NCI-H1105 (cell line): ENCODE measurements at regions not wholly inside any gene's neighbourhood (a gene's known extent, or its start where the extent isn't known, plus 50 kb on each side); places are given as distances from the start of the nearest gene placed in this dataset.

Experiments
- DNase-seq: peaks from one replicate; lab custom pipeline; 2025; lab: John Stamatoyannopoulos, UW

DNA sequence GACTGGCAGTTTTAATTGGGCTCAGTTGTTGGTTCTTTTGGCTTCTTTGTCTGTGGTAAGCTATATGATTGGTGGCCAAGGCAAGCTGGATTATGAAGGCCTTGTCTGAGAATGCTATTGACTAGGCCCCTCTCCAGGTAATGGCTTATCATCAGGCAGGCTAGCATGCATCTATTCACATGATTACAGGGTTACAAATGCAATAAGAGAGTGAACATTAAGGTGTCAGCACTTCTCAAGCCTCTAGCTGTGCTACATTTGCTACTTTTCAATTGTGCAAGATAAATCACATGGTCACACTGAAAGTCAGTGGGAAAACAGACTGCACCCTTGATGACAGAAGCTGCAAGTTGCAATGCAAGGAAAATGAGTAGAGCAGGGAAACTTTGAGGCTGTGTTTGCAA is 550.9 kb upstream of the TMPRSS15 start:
- DNase-seq = no peak

DNA sequence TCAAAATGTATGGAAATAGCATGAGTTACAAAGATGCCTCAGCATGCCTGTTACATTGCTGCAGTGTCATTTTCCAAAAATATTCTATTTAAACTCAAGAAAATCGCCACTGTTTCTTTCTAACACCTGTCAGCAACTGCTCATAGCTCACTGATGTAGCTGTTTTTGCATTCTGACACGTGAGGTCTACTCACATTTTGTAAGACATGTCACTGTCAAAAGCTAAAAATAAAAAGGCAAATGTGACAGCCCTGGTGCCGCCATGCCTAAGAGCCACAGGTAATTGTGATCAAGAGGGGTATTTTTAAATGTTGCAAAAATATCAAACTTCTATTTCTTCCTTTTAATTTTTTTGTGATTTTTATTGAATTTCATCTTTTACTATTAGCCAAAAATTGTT is 556.2 kb upstream of the TMPRSS15 start:
- DNase-seq = no peak

DNA sequence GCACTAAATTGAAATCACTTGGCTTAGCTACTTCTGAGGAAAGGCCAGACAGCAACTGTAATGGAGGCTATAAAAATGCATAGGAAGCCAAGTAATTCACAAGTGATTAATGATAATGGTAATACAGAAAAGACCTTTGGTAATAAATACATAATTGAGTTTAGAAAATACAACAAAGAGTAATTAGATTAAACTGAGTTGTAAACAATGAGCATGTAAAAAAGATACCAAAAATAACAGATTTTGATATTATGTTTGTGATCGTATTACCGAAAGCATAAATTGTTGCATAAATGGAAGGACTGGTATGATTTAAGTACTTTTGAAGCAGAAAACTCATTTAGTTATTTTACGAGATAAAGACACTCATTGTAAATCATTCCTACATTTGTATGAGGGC is 556.7 kb upstream of the TMPRSS15 start:
- DNase-seq = no peak

DNA sequence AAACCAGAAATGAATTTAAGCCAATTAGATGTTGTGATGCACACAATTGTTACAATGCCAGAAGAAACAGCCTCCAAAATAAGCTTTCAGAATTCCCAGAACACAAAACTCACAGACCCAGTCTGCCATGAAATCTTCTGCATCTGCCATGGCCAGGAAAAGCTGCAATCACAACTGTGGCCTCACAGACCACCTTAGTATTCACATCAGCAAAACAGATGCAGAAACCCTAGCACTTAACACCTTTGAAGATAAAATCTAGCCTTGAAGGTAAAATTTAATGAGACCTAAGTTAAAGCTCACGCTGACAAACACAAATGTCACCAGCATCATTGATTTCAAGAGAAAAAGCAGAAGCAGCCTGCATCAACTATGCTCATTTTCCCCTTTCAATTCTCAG is 566.8 kb upstream of the TMPRSS15 start:
- DNase-seq = no peak

DNA sequence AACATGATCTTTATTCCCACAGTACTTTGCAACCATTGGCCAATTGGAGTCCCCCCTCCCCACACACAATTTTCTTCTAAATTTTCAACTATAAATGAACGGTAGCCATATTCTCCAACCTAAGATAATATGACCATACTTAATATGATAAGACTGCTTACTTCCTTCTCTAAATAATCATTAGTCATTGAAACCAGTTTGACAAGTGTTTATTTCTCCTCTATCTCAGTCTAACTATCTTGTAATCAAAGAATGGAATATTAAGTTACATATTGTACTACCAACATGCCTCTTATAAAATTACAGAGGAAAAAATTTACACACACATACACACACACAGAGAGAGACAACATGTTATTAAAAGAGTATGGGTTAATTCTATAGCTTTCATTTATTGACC is 567.4 kb upstream of the TMPRSS15 start:
- DNase-seq = no peak

DNA sequence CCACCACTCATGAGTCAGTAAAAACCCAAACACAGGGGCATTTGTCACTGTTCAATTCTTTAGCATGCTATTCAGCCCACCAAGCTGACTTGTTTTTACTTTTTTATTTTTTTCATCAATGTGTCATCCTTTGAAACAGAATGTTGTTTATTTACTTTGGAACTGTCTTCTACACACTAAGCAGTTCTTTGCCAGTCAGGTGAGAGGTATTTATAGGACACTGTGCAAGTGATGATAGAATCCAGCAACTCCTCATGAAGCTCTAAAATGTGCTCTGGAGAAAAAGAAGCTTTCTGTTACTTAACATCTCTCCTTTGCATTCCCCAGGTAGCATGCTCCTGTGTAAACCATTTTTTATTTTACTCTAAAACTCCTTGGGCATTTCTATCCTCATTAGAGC is 582.0 kb upstream of the TMPRSS15 start:
- no peak for DNase-seq

DNA sequence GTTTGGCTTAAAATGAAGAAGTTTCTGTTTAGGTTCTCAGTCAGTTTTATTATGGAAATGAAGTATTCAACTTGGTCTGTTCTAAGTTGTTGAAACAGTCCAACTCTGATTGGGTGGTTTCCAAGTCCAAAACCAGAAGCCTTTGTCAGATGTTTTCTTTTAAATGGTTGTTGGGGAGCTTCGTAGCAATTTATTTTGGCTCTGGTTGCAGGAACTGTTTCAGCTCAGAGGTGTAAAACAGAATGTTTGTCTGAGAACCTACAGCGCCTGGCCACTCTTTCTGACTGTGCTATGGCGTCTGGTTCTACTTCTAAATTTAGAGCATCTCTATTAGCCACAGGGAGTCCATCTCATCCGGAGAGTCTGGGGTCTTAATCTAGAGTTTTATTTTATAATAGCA is 582.6 kb upstream of the TMPRSS15 start:
- no peak for DNase-seq

DNA sequence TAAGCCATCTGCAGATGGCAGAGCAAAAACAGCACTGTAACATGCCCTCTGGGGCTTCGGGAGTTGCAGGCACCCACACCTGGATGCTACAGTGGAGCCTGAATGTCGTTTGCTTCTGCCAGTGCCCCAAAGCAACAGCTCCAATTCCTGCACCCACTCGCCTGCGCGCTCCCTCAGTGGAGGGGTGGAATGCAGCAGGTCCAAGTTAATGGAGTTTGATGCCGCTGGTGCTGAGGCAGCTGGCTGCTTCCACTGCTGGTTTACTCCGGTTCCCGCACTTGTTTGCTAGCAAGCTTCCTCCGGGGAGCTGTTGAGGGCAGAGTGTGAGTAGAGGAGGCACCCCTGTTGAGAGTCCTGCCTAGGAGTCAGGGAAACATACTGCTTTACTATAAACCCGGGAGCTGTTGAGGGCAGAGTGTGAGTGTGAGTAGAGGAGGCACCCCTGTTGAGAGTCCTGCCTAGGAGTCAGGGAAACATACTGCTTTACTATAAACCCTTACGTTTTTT is 584.0 kb upstream of the TMPRSS15 start:
- DNase-seq = no peak

DNA sequence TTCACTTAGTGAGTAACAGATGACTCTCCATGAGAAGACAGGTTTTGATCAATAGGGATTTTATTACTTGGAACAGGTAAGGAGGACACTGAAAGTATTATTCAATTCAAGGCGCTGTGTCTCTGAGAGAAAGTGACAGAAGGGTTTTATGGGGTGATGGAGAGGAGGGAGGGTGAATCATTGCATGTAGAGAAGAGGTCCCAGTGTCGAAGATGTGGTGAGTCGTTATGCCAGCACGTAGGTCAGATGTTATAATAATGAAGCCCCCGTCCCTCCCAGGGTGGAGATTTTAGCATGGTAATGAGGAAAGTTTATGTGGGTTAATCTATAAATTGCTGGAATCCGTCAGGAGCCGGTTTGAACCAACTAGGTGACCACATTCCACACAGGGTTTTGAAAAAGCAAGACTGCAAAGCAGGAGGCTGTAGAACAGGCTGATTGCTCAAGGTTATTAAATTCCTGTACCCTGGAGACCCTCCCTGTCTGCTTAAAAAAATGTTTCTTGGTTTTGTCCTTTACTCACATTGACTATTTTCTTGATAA is 586.4 kb upstream of the TMPRSS15 start:
- no peak for DNase-seq

DNA sequence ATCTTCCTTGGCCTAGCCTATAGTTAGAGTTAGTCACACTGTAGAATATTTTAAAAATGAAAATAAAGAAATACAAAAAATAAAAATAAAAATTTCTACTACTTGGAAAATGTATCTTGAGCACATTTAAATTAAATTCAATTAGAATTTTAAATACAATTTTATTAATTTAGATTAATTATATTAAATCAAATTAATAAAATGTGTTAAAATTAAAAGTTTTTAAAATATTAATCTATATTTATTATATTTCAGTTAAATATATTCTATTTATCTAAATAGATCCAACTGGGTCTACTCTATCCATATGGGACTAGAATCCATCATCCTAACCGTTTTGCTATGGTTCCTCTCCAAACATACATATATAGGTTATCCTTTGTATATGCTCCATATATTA is 588.3 kb upstream of the TMPRSS15 start:
- no peak for DNase-seq

DNA sequence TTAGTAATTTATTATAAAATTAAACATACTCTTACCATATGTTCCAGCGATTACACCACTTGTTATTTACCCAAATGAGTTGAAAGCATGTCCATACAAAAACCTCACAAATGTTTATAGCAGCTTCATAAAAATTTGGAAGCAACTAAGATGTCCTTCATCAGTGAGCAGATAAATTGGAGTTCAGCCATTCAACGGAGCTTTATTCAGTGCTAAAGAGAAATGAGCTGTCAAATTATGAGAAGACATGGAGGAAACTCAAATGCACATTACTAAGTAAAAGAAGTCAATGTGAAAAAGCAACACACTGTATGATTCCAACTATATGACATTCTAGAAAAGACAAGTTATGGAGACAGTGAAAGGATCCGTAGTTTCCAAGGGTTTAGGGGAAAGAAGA is 606.7 kb upstream of the TMPRSS15 start:
- no peak for DNase-seq

DNA sequence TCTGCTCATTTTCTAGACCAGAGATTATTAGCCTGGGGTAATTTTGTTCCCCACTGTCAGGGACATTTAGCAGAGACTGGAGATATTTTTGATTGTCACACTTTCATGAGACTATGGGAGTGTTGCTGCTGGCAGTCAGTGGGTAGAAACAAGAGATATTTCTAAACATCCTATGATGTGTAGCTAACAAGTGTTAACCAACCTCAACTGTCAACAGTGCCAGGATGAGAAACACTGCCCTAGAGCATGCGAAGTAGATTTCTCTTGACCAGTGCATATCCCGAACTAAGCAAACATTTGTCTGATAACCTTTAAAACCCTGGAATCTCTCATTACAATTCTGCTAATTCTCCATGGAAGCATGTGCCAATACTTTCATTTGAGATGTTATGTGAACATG is 607.4 kb upstream of the TMPRSS15 start:
- DNase-seq = no peak

DNA sequence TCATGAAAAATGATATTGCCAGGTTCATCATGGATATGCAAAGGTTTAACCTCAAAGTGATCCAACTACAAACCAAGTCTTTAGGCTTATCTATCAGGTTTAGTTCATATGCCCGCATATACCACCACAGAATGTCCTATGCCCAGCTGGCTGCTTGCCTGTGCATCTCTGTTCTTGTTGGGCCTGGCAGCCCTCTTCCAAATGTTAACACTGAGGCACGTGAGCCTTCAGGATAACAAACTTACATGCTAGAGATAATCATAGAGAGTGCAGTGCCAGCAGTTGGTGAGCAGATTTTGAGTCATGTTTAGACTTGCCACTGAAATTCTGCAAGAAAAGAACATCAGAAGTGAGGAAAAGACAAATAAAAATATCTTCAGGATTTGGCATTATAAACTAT is 607.9 kb upstream of the TMPRSS15 start:
- no peak for DNase-seq

DNA sequence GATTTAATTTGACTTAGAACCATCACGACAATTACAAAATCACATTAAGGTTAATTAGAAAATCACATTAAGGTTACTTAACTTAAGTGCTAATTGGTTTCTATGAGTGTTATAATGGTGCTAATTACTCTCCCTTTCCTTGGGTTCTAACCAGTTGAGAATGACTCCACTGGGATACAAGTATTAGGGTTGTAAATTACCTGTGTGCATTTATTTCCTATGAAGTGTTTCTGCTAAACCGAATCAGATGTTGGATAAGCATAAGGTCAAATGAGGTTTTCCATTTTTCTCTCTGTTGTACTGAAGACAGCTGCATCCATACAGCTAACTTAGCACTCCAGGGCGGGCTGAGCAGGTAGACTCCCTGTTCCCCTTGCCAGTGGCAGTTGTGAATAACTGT is 610.3 kb upstream of the TMPRSS15 start:
- DNase-seq = peak; percentile 45

DNA sequence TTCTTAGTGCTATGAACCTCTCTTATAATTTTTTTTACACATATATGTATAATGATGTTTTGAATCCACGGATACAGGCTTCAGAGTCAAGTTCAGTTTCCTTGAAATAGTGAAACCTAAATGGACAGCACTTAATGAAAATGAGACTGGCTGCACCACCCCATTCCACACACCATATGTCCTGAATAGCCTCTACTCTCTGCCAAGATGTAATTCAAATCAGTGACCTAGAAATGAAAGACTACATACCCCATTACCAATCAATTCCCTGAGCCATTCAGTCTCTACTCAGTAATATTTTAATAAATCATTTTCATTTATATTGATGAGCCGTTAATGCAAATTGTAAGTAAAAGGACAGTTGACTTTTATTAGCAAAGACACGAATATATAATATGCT is 614.9 kb upstream of the TMPRSS15 start:
- no peak for DNase-seq

DNA sequence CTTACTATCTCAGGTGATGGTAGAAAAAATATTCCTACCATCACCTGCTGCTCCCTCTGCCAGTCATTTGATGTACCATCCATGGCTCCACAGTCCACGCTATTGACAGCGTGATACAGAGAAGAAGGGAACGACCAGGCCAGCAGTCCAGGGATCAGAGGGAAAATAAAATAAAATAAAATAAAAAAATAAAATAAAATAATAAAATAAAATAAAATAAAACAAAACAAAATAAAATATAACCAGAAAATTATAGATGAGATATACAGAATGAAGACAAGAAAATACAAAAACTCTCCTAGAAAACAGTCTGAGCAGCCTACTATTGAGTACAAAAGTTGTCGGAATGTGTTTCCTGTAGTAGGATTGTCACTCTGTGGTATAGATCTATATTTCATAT is 619.4 kb upstream of the TMPRSS15 start:
- DNase-seq = no peak

DNA sequence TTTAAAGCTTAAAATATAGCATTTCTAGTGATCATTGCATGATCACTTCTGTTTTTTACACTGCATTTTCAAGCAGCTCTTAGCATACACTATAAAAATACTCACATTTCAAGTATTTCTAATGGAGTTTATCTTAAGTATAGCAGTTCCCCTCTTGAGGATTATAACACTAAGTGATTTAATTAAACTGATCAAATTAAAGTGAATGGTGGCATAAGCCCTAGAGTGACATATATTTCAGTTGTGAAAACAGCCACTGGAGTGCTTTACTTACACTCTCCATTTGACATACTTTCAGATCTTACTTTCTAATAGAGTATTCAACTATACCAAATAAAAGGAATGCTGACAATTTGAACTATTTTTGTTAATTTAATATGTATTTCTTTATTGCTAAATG is 623.3 kb upstream of the TMPRSS15 start:
- DNase-seq = no peak

DNA sequence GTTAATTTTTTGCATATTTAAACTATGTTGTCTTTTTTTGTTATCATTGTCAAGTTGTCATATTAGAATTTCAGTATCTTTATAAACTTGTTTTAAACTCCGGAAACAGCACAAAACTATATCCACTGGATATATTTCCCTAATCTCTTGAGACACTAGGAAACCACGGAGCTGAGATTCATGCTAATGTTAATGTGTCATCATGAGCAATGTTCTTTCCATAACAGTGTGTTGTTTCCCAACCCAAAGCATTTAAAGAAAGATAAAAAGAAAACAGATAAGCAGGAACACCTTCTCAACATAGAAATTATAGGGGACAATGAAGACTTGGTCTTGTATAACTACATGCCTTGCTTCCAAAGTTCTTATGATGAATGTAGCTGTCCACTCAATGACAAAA is 626.2 kb upstream of the TMPRSS15 start:
- DNase-seq = no peak

DNA sequence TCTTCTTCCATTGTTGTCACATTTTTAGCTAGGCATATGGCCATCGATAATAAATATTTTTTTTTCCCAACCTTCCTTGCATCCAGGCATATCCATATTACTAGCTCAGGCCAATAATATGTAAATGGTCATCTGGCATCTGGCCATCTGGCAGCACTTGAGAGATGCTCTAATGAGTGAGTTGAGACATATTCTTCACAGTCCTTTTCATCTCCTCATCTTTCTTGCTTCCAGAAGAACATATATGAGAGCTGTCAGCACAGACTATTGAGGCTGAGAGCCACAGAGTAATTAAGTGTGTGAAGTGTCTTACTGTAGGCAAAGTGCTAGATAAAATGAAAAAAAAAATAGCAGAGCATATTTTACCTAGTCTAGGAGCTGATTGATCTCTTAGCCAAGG is 628.4 kb upstream of the TMPRSS15 start:
- DNase-seq = peak; percentile 10

DNA sequence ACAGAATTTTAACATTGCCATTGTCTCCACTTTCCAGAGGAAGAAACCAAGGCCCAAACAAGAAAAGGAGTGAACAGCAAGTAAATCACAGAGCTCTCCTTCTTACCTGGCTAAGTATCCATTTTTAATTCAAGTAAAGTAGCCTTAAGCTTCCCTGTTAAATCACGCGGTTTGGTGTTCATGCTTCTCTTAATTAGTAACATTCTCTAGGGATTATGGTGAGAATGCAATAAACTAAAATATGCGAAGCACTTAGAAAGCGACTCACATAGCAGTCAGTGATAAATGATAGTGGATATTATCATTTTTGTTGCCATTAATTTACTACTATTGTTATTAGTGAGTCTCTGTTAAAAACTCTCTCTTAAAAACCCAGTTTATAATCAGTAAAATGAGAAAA is 630.5 kb upstream of the TMPRSS15 start:
- DNase-seq = no peak

DNA sequence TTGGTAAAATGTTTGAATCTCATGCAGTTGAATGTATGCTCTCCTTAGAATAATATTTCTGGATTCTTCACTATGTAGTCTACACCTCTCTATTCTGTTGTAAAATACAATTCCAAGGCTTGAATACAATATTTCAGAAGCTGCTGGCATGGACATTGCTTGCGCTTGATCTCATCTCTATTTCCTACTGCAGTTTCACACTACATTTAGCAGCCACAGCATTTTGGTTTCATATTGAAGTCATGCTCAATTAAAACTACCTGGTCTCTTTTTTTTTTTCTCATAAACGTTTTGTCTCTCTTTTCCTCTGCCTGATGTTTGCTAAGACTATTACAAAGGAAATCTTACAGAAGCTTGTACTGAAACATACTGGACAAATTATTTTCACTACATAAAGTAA is 631.0 kb upstream of the TMPRSS15 start:
- no peak for DNase-seq

DNA sequence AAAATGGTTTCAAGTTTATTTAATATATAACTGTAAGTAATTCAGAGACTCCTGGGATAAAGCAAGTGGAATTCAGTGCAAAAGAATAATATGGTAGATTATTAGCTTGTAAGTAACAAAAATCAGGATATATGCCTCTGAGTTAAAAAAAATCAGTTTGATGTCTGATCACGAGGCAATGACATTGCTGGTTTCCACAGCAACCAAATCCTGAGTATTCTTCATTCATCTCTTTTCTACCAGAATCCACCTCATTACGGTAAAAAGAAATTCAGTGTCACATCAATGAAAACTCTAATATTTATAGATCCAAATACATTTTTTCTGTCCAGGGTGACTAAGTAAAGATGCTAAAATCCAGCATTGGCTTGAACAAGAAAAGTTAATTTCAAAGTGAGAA is 642.3 kb upstream of the TMPRSS15 start:
- DNase-seq = no peak

DNA sequence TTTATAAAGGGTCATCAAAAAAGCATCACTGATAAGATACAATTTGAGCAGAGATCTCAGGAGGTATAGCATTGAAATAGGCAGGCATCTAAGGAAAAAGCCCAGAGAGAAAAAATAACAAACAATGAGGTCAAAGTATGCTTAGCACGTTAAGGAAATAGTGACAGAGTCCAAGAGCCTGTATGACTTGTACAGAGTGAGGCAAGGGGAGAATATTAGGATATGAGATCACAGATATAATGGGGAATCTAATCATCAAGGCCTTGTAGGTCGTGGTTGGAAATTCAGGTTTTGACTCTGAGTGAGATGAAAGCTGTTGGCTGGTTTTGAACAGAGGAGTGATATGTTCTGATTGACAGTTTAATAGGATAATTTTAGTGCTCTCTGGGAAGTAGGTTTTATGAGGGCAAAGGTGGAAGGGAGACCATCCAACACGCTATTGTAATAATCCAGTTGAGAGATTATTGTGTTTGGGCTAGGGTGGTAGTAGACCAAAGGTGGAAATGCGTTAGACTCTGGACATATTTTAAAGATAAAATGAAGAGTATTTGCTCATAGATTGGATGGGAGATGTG is 644.6 kb upstream of the TMPRSS15 start:
- no peak for DNase-seq

DNA sequence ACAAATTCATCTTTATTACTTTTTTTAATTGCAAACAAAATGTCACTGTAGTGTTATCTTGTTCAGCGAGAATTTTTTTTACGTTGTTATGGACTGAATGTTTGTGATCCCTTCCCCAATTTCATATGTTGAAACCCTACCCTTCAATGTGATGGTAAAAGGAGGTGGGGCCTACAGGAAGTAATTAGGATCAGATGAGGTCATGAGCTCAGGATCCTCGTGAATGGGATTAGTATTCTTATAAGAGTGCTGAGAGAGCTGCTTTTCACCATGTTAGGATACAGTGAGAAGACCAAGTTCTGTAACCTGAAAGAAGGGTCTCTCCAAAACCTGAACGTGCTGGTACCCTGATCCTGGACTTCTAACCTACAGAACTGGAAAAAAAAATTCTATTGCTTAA is 646.0 kb upstream of the TMPRSS15 start:
- no peak for DNase-seq

DNA sequence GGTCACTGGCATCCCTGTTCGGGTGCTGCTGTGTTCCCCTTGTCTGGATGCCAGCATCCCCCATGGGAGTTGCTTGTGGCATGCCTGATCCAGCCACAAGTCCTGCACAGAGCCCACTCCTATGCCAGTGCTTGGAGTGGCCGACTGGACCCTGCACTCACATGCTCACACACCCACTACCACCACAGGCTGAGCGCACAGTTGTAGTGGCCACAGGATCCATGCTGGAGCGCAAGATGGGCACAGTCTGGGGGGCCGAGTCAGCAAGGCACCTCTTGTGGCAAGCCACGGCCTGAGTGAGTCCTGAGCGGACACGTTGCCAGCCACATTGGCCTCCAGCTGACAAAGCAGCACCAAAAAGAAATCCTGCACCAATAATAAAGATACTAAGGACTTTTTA is 661.6 kb upstream of the TMPRSS15 start:
- no peak for DNase-seq
